Eye (tissue), 1 donor: ENCODE measurements at regions not wholly inside any gene's neighbourhood (a gene's known extent, or its start where the extent isn't known, plus 50 kb on each side); places are given as distances from the start of the nearest gene placed in this dataset.
"Not testable (repeated sequence)": the region's sequence is repeated elsewhere in the genome, so short reads cannot be mapped to it uniquely, and the experiment has no call there.

Experiments
- DNase-seq: peaks from one replicate; pipeline ENCODE4 v3.0.0-alpha.2; 2015

GRCh38 chrX:8105531-8105930 is 65.5 kb downstream of the VCX2 start:
- no peak for DNase-seq

- no peak for DNase-seq
These were observed 67.4 kb downstream of the VCX2 start for GRCh38 chrX:8103655-8104054.

- DNase-seq, result peak; percentile 0
These were observed 79.6 kb downstream of the VCX2 start for GRCh38 chrX:8091510-8091909.

GRCh38 chrX:8090906-8091305 is 80.2 kb downstream of the VCX2 start:
- DNase-seq, result no peak

- no peak for DNase-seq
These were observed 80.6 kb downstream of the VCX2 start for GRCh38 chrX:8090482-8090881.

- no peak for DNase-seq
These were observed 81.9 kb downstream of the VCX2 start for GRCh38 chrX:8089141-8089540.

GRCh38 chrX:8084006-8084405 is 87.1 kb downstream of the VCX2 start:
- DNase-seq, result no peak

- DNase-seq, result no peak
These were observed 87.8 kb downstream of the VCX2 start for GRCh38 chrX:8083286-8083685.

GRCh38 chrX:8075636-8076035 is 95.4 kb downstream of the VCX2 start:
- DNase-seq, result no peak

- DNase-seq, result no peak
These were observed 103.2 kb downstream of the VCX2 start for GRCh38 chrX:8067754-8068462.

- DNase-seq, result no peak
These were observed 118.2 kb downstream of the VCX2 start for GRCh38 chrX:8052909-8053308.

GRCh38 chrX:8049827-8050226 is 121.2 kb downstream of the VCX2 start:
- DNase-seq, result no peak

- DNase-seq, result no peak
These were observed 121.3 kb upstream of the PNPLA4 start for GRCh38 chrX:8048466-8048865.

- DNase-seq, result no peak
These were observed 117.7 kb upstream of the PNPLA4 start for GRCh38 chrX:8044947-8045346.

- no peak for DNase-seq
These were observed 116.3 kb upstream of the PNPLA4 start for GRCh38 chrX:8043546-8043945.

- DNase-seq, result no peak
These were observed 115.9 kb upstream of the PNPLA4 start for GRCh38 chrX:8043121-8043520.

- no peak for DNase-seq
These were observed 115.1 kb upstream of the PNPLA4 start for GRCh38 chrX:8042304-8042703.

GRCh38 chrX:8039711-8040110 is 112.5 kb upstream of the PNPLA4 start:
- not testable (repeated sequence) for DNase-seq

- DNase-seq, result no peak
These were observed 110.6 kb upstream of the PNPLA4 start for GRCh38 chrX:8037593-8038348.

GRCh38 chrX:8036914-8037313 is 109.7 kb upstream of the PNPLA4 start:
- DNase-seq, result no peak

- no peak for DNase-seq
These were observed 106.8 kb upstream of the PNPLA4 start for GRCh38 chrX:8034058-8034457.

- no peak for DNase-seq
These were observed 106.0 kb upstream of the PNPLA4 start for GRCh38 chrX:8033175-8033574.

GRCh38 chrX:8030361-8030760 is 103.1 kb upstream of the PNPLA4 start:
- DNase-seq, result no peak

GRCh38 chrX:8027827-8028226 is 100.6 kb upstream of the PNPLA4 start:
- DNase-seq, result no peak

- DNase-seq, result no peak
These were observed 98.5 kb upstream of the PNPLA4 start for GRCh38 chrX:8025705-8026104.
